Mesenchymal stem cell (in vitro differentiated cells and primary cell): ENCODE measurements at regions not wholly inside any gene's neighbourhood (a gene's known extent, or its start where the extent isn't known, plus 50 kb on each side); places are given as distances from the start of the nearest gene placed in this dataset.

ENCODE experiments used
- DNase-seq: peaks from one replicate; pipeline ENCODE4 v3.0.0-alpha.2; 2013
- H2AFZ ChIP-seq: one replicate; pipeline ENCODE4 v1.6.1; 2013; ENCODE audit warnings: low read depth, mild to moderate bottlenecking, control low read depth, inconsistent platforms, low read length, moderate library complexity
- H2AK5ac ChIP-seq: 2 replicates; pipeline ENCODE4 v1.6.1; 2013; ENCODE audit warnings: low read length, moderate library complexity, mild to moderate bottlenecking, inconsistent platforms; ENCODE audit not compliant: severe bottlenecking
- H2BK120ac ChIP-seq: one replicate; pipeline ENCODE4 v1.6.1; 2013; ENCODE audit warnings: low read depth, mild to moderate bottlenecking, inconsistent platforms, low read length, moderate library complexity
- H2BK12ac ChIP-seq, 2 experiments: one replicate each; pipeline ENCODE4 v1.6.1; 2013; ENCODE audit warnings: inconsistent platforms in 2 of 2, low read length in 2 of 2, mild to moderate bottlenecking in 2 of 2, moderate library complexity in 2 of 2, control low read depth in 1 of 2
- H2BK15ac ChIP-seq: one replicate; pipeline ENCODE4 v1.6.1; 2013; ENCODE audit warnings: mild to moderate bottlenecking, low read depth, inconsistent platforms; ENCODE audit not compliant: poor library complexity, severe bottlenecking
- H2BK5ac ChIP-seq: 2 replicates; pipeline ENCODE4 v1.6.1; 2013; ENCODE audit warnings: low read depth, mild to moderate bottlenecking, low read length, control low read depth, inconsistent platforms; ENCODE audit not compliant: poor library complexity, severe bottlenecking
- H3K14ac ChIP-seq, 2 experiments: one replicate each; pipeline ENCODE4 v1.6.1; 2013; ENCODE audit warnings: inconsistent platforms in 2 of 2, low read length in 2 of 2, control low read depth in 1 of 2, mild to moderate bottlenecking in 1 of 2, moderate library complexity in 1 of 2
- H3K18ac ChIP-seq, 2 experiments: one replicate each; pipeline ENCODE4 v1.6.1; 2013; ENCODE audit warnings: inconsistent platforms in 2 of 2, low read length in 2 of 2, control low read depth in 1 of 2, low read depth in 1 of 2, mild to moderate bottlenecking in 1 of 2
- H3K23ac ChIP-seq, 2 experiments: one replicate each; pipeline ENCODE4 v1.6.1; 2013; ENCODE audit warnings: inconsistent platforms in 2 of 2, low read length in 2 of 2, mild to moderate bottlenecking in 2 of 2, moderate library complexity in 2 of 2, control low read depth in 1 of 2
- H3K27ac ChIP-seq: 2 replicates; pipeline ENCODE4 v1.5.1; 2013; ENCODE audit warnings: mild to moderate bottlenecking, moderate library complexity, low read length, control low read depth, inconsistent platforms; ENCODE audit not compliant: poor library complexity, severe bottlenecking
- H3K27me3 ChIP-seq, 2 experiments: 2 replicates each; pipeline versions ENCODE4 v1.6.1 to v1.7.0; 2013; ENCODE audit warnings: low read length in 2 of 2, mild to moderate bottlenecking in 2 of 2, moderate library complexity in 2 of 2, control low read depth in 1 of 2, inconsistent platforms in 1 of 2; ENCODE audit not compliant: control insufficient read depth in 1 of 2, insufficient read depth in 1 of 2
- H3K36me3 ChIP-seq, 2 experiments: 2 replicates each; pipeline versions ENCODE4 v1.6.1 to v1.7.0; 2013; ENCODE audit warnings: low read length in 2 of 2, control low read depth in 1 of 2, inconsistent platforms in 1 of 2, low read depth in 1 of 2, mild to moderate bottlenecking in 1 of 2; ENCODE audit not compliant: insufficient read depth in 2 of 2, control insufficient read depth in 1 of 2
- H3K4ac ChIP-seq, 2 experiments: one replicate each; pipeline ENCODE4 v1.6.1; 2013; ENCODE audit warnings: inconsistent platforms in 2 of 2, low read length in 2 of 2, mild to moderate bottlenecking in 2 of 2, moderate library complexity in 2 of 2, control low read depth in 1 of 2, low read depth in 1 of 2
- H3K4me1 ChIP-seq: 2 replicates; pipeline ENCODE4 v1.6.1; 2013; ENCODE audit warnings: low read depth, low read length, control low read depth; ENCODE audit not compliant: control insufficient read depth, insufficient read depth
- H3K4me2 ChIP-seq: 2 replicates; pipeline ENCODE4 v1.6.1; 2013; ENCODE audit warnings: low read length, mild to moderate bottlenecking, inconsistent platforms; ENCODE audit not compliant: poor library complexity, severe bottlenecking
- H3K4me3 ChIP-seq, 2 experiments: 2 replicates each; pipeline versions ENCODE4 v1.5.1 to v1.7.0; 2013; ENCODE audit warnings: low read length in 2 of 2, mild to moderate bottlenecking in 2 of 2, control low read depth in 1 of 2, low read depth in 1 of 2; ENCODE audit not compliant: insufficient read depth in 1 of 2
- H3K79me1 ChIP-seq: replicated peaks from 2 replicates; pipeline ENCODE4 v1.6.1; 2013; ENCODE audit warnings: mild to moderate bottlenecking, control low read depth, low read length, inconsistent platforms; ENCODE audit not compliant: poor library complexity, severe bottlenecking
- H3K9ac ChIP-seq: 2 replicates; pipeline ENCODE4 v1.7.0; 2013; ENCODE audit warnings: mild to moderate bottlenecking, low read length, moderate library complexity
- H3K9me3 ChIP-seq: 2 replicates; pipeline ENCODE4 v1.7.0; 2013; ENCODE audit warnings: mild to moderate bottlenecking, low read length; ENCODE audit not compliant: control insufficient read depth
- H4K8ac ChIP-seq: one replicate; pipeline ENCODE4 v1.6.1; 2013; ENCODE audit warnings: inconsistent platforms, mild to moderate bottlenecking, low read length, moderate library complexity
- H4K91ac ChIP-seq: one replicate; pipeline ENCODE4 v1.6.1; 2013; ENCODE audit warnings: mild to moderate bottlenecking, low read length, inconsistent platforms
- WGBS: methylation state at CpG from one replicate; pipeline ENCODE4 v1.1.7; 2013; ENCODE audit warnings: mixed read lengths; 5-methylcytosine and 5-hydroxymethylcytosine counted together

DNA sequence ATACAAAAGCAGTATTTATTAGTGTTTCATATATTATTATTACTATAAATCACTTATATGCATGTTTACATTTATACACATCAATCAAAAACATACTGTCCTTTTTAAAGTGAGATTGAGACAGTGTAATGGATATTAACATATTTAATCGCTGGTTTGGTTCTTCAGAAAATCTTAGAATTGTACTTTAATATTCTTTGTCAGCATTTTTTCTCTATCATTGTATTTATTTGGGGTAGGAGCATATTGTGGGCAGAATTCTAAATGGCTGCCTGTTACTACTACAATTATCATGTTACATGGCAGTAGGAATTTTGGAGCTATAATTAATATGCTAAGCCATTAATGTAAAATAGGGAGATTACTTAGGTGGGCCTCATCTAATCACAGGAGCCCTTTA, 722.6 kb downstream of the TLR4 start:
- Histone ChIP-seq H3K9me3 (peaks cover 2% of the 10 kb centered on the region), H3K14ac (no peak overlapping the region), H3K23ac (no peak overlapping the region), H3K36me3 (no peaks in the 10 kb centered on the region), H3K9ac (no peak overlapping the region), H3K79me1 (no peaks in the 10 kb centered on the region), H2AK5ac (no peak overlapping the region), H3K18ac (no peak overlapping the region), H3K4me3 (no peak overlapping the region), H3K27me3 (no peaks in the 10 kb centered on the region), H2BK120ac (no peak overlapping the region), H3K4me2 (no peak overlapping the region), H3K4me1 (no peaks in the 10 kb centered on the region), H2AFZ (no peak overlapping the region), H3K4ac (no peak overlapping the region), H4K8ac (no peak overlapping the region), H2BK5ac (no peak overlapping the region), H4K91ac (no peak overlapping the region), H3K27ac (no peak overlapping the region), H2BK15ac (no peak overlapping the region), H2BK12ac (no peak overlapping the region)
- WGBS = no CpG with 5 or more reads among the region's 1 CpG
- DNase-seq = no peak

DNA sequence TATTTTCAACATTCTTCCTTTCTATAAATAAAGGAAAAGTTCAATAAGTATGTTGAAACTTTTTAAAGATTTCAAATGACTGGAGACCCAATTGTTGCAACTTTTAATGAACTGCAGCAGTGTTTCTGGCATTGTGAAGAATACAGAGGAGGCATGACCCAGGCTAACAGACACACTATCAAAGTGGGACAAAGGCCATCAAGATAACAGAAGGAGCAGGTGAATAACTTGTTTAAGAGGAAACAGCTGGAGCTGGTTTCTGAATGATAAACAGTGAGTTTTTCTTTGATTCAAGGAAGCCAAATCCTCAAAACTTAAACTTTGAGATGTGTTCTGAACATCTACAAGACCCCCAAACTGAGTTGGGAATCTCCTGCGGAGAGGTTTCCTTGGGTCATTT, 734.6 kb downstream of the TLR4 start:
- Histone ChIP-seq H2BK5ac (no peak overlapping the region), H3K4ac (no peak overlapping the region), H3K27me3 (no peaks in the 10 kb centered on the region), H4K8ac (no peak overlapping the region), H3K4me1 (no peaks in the 10 kb centered on the region), H3K23ac (no peak overlapping the region), H2AK5ac (no peak overlapping the region), H2BK120ac (no peak overlapping the region), H4K91ac (no peak overlapping the region), H2BK15ac (no peak overlapping the region), H3K9me3 (peaks cover 3% of the 10 kb centered on the region), H2BK12ac (no peak overlapping the region), H2AFZ (no peak overlapping the region), H3K79me1 (no peaks in the 10 kb centered on the region), H3K4me2 (no peak overlapping the region), H3K4me3 (no peak overlapping the region), H3K18ac (no peak overlapping the region), H3K9ac (no peak overlapping the region), H3K27ac (no peak overlapping the region), H3K36me3 (no peaks in the 10 kb centered on the region), H3K14ac (no peak overlapping the region)
- 95% methylated on average over 1 of the region's 1 CpG for WGBS
- no peak for DNase-seq

DNA sequence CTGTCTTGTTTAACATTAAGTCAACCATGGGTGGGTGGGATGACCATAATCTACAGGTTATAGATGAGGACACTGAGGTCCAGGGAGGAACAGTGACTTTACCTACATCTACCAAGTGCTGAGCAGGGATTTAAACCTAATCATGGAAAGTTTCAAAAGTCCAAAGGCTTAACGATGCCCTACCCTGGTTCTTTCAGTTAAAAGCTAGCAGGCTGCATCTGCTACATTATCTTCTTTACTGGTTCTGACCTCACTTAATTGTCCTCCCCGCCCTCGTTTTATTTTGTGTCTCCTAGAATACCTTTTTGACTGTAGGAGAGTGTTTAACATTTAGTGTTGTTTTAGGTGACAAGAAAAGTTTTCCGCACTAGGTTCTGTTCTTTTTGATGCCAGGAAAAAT, 735.2 kb downstream of the TLR4 start:
- H3K4ac ChIP-seq = no peak overlapping the region
- peaks cover 3% of the 10 kb centered on the region for H3K9me3 ChIP-seq
- H2BK15ac ChIP-seq = no peak overlapping the region
- H3K27me3 ChIP-seq = no peaks in the 10 kb centered on the region
- no peak overlapping the region for H3K14ac ChIP-seq
- H2AFZ ChIP-seq = no peak overlapping the region
- no peak overlapping the region for H2AK5ac ChIP-seq
- H2BK5ac ChIP-seq = no peak overlapping the region
- no peak for DNase-seq
- H4K8ac ChIP-seq = no peak overlapping the region
- no peak overlapping the region for H3K18ac ChIP-seq
- H2BK12ac ChIP-seq = no peak overlapping the region
- no peak overlapping the region for H3K4me3 ChIP-seq
- H4K91ac ChIP-seq = no peak overlapping the region
- no peak overlapping the region for H2BK120ac ChIP-seq
- no peak overlapping the region for H3K27ac ChIP-seq
- H3K36me3 ChIP-seq = no peaks in the 10 kb centered on the region
- 87% methylated on average over 3 of the region's 4 CpGs for WGBS
- no peak overlapping the region for H3K9ac ChIP-seq
- no peak overlapping the region for H3K23ac ChIP-seq
- no peaks in the 10 kb centered on the region for H3K79me1 ChIP-seq
- H3K4me2 ChIP-seq = no peak overlapping the region
- no peaks in the 10 kb centered on the region for H3K4me1 ChIP-seq

DNA sequence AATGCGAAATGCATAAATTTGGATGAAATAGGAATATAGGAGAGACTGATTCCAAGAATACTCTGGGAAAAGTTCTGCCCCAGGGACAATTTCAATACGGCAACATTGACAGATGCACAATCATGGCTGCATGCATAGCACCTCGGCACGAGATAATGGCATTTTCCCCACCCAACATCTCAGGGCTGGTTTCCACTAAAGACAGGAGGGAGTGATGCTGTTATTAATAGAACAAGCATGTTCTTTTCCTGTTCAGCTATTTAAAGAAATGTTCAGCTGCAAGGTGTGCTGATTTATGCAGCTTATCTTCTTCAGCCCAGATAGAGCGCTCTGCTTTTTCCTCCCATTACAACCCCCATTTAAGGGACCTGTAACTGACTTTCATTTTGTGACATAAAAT, 740.2 kb downstream of the TLR4 start:
- Histone ChIP-seq H3K23ac (no peak overlapping the region), H3K4me1 (no peaks in the 10 kb centered on the region), H2BK120ac (no peak overlapping the region), H2AFZ (no peak overlapping the region), H3K18ac (no peak overlapping the region), H2BK5ac (no peak overlapping the region), H3K27me3 (no peaks in the 10 kb centered on the region), H4K91ac (no peak overlapping the region), H3K9me3 (no peaks in the 10 kb centered on the region), H3K36me3 (no peaks in the 10 kb centered on the region), H3K9ac (no peak overlapping the region), H3K4me3 (no peak overlapping the region), H3K14ac (no peak overlapping the region), H3K4ac (no peak overlapping the region), H2BK12ac (no peak overlapping the region), H3K79me1 (no peaks in the 10 kb centered on the region), H2AK5ac (no peak overlapping the region), H2BK15ac (no peak overlapping the region), H3K4me2 (no peak overlapping the region), H4K8ac (no peak overlapping the region), H3K27ac (no peak overlapping the region)
- WGBS = 89% methylated on average over 3 of the region's 5 CpGs
- DNase-seq = no peak
